GM19238 (cell line): ENCODE measurements at regions not wholly inside any gene's neighbourhood (a gene's known extent, or its start where the extent isn't known, plus 50 kb on each side); places are given as distances from the start of the nearest gene placed in this dataset.

ENCODE experiments used
- DNase-seq: peaks from one replicate; pipeline ENCODE4 v3.0.0; 2011; ENCODE audit warnings: low spot score; ENCODE audit not compliant: insufficient read length

DNA sequence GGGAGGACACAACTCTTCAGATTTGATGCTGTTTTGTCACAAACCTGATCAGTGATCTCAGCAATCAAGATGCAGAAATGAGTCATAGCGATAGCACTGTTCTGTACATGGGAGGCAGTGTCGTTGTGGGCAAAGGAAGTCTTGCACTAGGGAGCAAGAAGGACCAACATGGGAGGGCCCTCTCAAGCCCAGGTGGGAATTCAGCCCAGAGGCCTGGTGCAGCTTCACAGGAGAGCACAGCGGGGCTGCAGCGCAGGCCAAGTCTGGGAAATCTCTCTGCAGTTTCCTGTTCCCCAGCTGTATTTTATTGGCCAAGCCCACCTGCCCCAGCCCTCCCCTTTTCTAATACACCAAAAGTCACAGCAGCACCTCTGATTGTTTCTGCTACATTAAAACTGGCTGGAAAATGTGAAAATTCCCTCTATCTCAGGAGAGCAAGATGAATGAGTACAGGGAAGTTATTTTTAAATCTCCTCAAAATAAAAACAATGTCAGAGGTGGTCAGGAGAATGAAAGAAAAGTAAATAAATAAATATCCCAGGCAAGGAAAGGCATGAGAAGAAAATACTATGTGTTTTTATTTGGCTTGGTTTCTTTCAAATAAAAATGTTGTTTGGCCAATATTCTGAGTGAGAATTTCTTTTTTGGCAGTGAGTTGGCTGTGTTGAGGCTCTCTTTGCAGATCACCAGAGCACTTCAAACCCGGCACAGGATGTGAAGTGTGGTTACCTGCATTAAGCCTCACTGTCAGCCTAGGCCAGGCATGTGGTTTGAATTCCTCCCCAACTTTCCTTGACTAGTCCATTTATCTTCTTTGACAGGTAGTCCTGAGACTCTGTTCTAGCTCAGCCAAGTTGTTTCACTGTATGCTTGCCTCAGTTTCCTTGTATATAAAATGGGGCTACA is 422.1 kb downstream of the PLPP3 start:
- DNase-seq: no peak

DNA sequence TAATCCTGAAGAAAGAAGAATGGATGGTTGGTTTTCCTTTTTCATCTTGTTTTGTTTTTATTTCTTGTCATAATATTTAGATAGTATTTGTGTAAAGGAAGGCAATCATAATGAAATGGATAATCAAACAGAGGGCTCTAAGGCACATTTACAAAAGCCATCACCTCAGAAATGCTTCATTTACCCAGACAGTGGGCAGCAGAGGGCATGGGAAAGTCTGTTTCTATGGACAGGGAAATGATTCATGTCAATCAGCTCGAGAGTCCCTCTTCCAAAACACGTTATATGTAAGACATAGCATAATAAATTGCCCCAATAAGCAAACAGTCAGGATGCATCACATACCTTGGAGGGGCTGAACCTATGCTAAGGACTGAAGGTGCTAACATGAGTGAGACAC is 426.1 kb downstream of the PLPP3 start:
- no peak for DNase-seq

DNA sequence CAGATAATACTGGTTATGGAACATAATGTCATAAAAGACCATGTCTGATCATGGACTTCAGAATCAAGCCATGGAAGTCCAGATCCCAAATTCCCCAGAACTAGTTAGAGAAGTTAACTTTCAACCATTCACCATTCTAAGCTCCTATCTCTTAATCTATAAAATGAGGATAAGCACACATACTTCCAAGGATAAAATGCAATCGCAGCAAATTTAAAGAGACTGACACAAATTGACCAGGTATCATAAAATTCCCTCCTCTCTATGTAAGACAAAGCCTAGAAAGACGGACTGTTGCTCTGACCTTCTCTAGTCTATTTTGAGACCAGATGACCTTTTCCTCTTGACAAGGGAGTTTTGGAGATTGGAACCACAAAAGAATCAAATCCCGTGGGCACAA is 426.7 kb downstream of the PLPP3 start:
- no peak for DNase-seq

DNA sequence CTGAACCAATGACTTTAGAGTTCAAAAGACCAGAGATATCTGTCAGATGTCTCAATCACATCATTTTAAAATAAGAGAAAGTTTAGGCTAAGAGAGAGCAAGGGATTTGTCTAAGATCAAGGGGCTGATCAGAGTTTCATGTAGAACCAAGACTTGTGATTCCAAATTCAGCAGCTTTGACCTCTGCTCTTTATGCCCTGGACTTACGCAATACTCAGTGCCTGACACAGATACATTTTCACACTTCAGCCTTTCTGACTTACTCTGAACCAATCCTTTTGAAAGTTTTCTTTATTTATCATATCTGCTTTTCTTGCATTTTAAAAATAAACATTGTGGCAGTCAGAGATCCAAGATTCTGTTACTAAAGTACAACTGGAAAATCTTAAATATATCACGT is 428.0 kb downstream of the PLPP3 start:
- DNase-seq: no peak

DNA sequence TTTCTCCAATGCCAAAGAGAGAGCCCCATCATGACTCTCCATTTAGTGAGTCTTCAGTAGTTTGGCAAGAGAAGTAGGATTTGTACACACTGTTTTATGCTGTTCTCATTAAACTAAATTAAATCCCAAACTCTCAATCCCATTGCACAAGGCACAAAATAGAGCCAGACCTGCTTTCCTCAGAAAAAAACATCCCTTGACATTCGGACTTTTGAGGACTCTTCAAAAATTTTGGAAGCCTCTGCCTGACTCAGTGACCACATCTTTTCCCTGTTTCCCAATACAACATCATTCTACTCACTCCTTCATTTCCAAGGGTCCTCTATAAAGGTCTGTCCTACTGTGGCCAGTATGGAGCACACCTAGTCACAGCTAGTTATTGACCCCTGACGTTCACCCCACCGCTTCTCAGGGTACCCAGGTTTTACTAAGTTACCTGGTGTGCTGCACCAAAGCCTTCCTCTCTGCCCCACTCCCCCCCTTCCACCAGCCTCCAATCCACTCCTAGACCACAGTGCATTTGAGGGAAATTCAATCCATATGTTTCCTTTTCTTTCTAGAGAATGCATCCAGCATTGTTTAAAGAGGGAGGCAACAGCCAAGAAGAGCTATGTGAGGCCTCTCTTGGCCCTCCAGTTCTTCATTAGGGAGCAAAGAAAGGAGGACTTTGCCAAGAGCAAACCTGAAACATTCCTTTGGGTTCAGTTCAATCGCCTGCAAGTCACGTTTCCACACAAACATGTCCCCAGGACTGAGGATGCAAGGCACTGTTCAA is 428.7 kb downstream of the PLPP3 start:
- DNase-seq: no peak

DNA sequence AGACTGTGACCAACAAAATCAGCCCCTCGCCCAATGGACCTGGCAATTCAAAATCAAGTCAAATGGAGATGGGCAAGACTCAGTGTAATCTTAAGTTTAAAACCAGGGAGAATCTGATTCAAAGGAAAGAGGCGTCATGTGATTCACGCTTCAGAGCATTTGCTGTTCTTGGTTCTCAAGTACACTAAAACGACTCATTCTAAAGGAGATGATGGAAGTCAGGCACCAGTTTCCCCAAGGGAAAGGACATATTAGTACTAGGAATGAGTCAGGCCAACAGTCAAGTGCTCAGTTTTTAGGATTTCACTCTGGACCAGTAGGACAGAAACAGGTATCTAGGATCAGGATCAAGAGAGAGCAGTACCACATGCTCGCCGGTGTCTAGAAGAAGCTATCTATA is 429.6 kb downstream of the PLPP3 start:
- no peak for DNase-seq

DNA sequence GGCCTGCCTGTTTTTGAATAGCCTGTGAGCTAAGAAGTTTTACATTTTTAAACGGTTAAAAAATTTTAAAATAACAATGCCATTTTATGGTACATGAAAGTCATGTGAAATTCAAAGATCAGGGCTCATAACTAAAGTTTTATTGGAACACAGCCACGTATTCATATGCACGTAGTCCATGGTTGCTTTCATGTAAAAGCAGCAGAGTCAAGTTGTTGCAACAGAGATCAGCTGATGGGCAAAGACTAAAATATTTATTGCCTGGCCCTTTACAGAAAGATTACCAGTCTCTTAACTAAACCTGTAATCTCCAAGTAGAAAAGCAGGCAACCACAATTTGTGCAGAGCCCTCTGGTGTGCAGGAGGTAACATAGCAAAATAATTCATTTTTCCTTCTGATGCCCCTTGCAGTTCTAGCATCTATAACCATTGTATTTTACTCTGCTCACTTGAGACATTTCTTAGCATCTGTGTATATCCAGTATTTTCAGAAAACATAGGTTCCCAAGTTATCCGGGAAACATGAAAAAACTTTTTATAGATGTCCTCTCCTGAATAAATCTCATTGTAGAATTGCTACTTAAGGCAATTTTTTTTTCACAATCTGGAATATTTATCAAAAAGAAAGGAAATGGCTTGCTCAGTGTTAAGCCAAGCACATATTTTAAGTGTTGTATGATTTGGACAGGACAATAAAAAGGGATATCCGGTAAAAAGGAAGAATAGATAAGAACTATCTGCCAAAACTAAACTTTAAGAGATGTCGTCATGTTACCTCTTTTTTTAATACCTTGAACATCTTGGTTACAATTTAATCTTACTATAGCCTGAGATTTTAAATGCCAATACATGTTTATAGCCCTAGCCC is 430.8 kb downstream of the PLPP3 start:
- DNase-seq: no peak

DNA sequence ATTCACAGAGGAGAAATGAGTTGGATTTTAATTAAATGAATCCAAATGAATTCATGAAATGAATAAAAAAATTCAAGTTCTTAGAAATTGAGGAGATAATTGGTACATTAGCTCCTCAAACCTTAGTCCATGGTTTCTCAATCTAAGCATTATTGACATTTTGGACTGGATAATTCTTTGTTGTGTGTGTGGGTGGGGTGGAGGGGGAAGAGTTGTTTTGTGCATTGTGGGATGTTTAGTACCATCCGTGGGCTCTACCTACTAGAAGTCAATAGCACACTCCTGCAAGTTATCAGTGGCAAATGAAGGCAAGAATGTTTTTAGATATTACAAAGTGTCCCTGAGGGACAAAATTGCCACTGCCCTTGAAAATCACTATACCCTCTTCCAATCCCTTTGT is 431.9 kb downstream of the PLPP3 start:
- DNase-seq: no peak

DNA sequence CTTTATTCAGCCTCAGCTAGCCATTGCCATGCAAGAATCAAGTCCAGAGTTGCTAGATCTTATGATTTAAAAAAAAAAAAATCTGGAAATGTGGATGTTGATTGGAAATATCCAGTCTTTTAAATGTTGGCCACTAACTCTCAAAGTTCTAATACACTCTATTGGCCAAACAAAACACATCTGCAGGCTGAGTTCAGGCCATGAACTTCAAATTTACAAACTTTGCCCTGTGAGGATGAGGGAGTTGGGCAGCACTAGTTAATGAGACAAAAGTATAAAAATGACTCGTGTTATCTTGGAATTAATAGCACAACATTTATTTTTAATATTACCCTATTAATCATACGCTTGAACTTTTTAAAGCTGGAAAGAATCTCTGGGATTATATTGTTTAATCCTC is 432.3 kb downstream of the PLPP3 start:
- no peak for DNase-seq

DNA sequence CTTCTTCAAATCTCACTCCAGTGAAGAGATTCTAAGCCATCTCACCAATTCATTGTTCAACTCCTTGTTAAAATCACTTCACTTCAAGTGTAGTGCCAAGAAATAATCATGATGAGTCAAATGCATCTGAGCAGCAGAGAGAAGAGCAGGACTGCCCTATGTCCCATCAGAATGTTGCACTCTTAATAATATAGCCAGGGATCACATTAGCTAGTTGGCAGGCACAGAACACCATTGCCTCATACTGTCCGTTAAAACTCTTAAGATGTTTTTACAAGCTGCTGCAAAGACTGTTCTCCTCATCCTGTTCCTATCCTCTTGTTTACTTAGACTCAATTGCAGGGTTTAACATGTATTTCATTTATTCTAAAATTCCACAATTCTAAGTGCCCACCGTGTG is 432.9 kb downstream of the PLPP3 start:
- no peak for DNase-seq

DNA sequence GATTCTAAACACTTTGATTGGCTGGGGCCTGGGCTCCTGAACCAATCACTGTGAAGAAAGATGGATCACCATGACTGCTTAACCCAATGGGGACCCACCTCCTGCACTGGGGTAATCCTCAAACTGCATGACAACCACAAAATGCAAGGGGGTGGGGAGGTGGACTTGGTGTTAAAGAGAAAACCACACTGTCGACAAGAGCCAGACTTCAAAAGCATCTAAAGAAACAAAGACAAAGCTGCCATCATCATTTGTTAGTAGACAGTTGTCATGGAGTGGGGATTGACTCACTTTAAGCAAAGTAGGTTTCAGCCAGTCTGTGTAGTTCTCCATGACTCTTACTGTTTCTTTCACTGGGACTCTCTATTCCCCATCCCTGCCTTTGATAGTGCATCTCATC is 433.8 kb downstream of the PLPP3 start:
- DNase-seq: no peak

DNA sequence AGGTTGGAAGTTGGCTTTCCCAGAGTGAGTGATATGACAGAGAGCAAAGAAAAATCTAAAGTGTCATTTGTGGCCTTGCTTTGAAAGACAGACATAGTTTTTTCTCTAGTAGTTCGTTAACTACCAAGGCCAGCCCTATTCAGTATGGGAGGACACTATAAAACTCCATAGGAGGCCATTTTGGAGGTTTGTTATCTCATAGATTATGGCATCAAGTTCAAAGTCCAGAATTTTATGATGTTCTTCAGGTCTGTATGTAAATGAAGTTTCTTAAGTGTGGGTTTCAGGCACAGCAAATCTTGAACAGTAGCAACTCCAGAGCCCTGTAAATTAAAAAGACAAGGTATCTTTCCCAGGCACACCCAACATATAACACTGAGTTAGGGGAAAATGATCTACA is 437.1 kb downstream of the PLPP3 start:
- no peak for DNase-seq

DNA sequence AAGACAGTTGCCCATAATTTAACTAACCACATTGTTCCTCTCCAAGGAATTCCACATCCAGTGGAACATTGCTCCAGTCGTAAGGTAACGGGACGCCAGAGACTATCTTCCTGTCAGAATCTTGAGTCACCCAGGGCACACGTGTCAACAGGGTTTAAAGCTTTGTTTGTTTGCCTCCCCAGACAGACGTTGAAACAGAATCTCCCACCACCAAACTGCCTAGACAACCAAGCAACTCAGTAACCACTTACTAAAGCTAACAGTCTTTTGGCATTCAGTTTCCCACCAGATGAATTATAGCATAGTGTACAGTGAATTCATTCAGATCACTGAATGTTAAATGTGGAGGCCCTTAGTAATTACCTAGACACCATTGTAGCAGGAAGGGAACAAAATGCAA is 439.5 kb downstream of the PLPP3 start:
- no peak for DNase-seq

DNA sequence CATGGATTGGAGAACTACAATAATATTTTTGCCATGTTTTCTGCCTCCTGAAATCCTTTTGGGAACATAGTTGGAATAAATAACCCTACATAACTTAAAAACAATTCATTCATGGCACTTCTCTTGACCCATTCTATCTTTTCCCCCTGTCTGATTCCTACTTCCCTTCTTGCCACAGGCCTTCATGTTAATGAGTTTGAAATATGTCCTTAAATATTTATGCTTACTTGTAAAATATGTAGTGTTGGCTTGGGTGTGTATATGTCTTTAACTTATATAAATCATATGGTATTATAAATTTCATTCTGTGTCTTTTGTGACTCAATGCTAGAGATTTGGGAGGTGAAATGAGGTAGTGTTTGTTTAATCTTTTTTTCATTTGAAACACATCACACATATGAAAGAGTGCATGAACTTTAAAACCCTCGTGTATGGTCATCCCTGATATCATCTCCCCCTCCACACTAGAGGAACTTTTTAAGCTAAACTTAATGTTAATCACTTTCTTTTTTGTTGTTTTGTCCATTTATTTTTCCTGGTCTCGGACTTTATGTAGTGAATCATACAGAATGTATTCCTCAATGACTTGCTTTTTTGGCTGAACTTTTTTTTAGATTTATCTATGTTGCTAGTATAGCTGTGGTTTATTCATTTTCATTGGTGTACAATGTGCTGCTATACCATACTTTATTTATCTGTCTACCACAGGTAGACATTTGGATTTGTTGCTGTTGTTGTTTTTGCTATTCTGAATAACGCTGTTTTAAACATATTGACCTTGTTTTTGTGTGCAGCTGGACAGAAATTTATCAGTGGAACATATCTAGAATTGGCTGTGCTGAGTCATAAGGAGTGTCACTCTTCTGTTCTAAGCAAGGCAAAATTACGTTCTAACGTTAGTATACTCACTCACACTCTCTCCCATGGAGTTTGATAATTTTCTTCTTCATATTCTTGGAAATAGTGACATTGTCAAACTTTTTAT is 441.6 kb downstream of the PLPP3 start:
- DNase-seq: no peak

DNA sequence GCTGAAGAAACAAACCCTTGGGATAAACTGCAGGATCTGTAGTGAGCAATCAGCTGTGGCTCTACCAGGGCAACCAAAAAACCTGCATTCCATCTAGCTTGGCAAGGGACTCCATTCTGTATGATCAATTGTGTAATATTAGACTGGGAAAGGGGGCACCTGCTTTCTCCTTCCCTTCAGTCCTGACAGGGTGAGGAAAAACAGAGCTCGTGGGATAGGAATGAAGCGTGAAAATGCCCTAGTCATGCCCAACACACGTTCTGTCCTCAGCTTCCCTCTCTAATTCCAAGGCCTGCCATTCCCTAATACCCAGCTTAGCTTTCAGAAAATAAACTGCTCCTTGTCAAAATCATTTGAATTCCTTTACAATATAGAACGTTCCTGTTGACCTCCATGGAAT is 442.3 kb downstream of the PLPP3 start:
- no peak for DNase-seq

DNA sequence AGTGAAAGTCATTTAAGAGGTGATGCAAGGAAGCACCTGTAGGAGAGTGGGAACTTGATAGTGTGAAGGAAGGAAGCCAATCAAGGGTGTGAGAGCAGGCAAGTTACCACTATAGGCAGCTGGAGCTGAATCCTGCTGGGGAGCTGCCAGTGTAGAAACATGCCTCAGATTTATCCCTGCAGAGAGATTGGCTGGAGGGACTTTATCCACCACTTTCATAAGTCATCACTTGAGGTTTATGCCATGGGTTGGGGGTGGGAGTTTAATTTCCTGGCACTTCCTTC is 443.6 kb downstream of the PLPP3 start:
- DNase-seq: no peak

DNA sequence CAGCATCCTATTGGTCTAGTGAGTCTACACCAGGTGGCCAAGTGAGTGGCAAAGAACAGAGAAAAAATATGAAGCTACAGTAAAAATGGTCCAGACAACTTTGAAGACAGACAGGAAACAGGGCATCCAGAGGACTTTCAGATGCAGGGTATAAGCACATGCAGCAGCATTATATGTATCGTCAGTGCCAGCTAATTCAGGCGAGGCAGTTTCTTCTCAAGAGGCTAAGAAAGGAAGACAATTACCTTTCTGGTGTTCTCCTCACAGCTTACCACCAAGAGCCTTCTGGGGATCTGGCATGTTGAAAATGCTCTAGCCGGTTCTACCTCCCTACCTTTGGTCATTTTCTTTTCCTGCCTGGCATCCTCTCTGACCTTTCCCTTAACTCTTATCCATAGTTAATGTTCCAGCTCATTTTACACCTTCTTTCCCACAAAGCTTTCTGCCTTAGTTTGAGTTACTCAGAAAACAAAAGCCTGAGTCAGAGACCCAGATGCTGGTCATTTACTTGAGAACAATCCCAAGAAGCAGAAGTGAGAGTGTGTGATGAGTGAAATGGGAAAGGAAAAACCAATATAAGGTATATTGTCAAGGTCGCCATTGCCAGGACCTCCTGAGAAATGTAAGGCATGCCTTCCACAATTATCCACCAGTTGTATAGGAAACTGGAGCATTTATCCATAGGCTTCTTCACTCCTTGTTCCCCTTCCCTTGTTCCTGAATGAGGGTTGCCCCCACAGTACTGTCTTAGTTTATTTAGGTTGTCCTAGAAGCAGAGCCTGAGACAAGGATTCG is 444.1 kb downstream of the PLPP3 start:
- no peak for DNase-seq

DNA sequence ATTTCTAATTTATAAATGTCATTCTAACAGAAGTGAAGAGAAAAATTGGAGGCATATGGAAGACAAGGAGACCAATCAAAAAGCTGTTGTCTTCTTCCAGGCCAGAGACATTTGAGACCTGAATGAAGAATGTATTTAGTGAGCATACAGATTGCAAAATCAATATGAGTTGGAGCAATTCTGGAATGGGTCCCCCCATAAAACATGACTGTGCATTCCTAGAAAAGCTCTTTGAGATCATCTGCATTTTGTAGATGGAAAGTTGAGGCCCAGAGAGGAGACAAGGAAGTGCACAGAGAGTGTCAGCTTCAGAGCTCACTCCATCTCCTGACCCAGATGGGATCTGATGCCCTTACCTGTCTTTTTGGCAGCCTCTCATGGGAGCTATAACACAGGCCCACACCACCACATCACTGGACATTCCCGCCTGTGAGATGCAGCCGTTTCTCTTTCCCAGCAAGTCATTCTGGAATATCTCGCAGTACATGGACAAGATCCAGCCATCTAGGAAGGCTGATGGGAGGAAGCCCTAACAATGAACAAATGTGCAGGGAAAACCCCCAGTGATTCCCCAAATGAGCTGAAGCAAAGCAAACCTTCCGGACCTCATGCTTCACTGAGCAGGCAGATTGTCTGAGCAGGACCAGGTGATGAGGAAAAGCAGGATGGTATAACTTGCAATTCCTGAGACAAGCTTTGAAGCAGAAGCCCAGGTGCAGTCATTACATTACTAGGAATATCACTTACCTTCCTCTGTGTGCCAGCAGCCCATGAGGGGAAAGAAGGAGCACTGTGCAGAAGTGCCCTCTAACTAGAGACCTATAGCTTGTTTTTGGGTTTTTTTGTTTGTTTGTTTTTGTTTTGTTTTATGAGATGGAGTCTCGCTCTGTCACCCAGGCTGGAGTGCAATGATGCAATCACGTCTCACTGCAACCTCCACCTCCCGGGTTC is 445.6 kb downstream of the PLPP3 start:
- no peak for DNase-seq

DNA sequence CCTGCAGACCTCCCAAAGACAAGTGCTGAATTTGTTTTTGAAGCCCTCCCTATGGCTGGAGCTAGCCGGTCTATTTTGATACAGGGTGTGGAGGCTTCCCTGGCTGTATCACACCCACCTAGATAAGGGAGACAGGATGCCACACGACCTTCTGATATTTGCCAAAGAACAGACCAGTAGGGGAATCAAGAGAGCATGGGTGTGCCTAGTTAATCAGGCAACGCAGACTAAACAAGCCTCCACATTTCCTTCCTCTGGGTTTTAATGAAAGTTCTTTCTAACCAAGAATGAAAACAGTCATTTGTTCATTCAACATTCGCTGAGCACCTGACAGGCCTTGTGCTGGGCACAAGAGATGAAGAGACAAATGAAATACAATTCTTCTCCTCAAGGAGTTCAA is 446.8 kb downstream of the PLPP3 start:
- no peak for DNase-seq
